ENCODE measurements at regions not wholly inside any gene's neighbourhood (a gene's known extent, or its start where the extent isn't known, plus 50 kb on each side); places are given as distances from the start of the nearest gene placed in this dataset.

DNA sequence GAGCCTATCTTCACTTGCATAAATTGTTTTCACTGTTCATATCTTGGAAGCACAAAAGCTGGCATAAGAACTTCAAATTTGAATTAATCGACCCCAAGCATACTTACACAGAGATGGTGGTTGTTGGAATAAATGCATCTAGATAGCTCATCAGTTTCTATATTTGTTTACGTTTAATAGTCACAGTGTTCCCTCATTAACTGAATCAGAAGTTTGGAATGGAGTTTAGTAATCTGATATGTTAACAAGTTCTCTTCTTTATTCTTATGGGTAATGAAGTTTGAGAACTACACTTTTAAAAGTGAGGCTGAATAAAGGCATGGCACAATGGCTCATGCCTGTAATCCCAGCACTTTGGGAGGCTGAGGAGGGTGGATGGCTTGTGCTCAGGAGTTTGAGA is 886.7 kb upstream of the PCDH20 start:
- no peak for DNase-seq (ENCODE audit: low spot score)

GRCh38 chr13:62299988-62300387 is 884.3 kb upstream of the PCDH20 start:
- DNase-seq (ENCODE audit: low spot score): no peak

DNA sequence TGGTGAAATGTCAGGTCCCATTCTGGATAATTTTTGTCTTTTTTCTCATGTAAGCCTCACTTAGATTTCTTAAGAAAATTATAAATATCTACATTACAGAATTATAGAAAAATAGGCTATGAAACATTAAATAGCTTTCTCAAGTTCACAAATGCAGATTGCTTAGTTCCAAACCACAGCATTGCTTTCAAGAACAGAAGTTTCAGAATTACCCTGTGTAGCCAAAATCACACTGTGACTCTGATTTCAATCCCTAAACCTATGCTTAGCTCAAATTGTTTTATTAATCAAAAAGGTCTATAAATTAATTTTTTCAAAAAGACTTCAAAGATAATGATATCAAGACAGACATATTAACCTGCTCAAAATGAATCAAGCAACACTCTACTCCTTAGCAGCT is 881.2 kb upstream of the PCDH20 start:
- no peak for DNase-seq (ENCODE audit: low spot score)

DNA sequence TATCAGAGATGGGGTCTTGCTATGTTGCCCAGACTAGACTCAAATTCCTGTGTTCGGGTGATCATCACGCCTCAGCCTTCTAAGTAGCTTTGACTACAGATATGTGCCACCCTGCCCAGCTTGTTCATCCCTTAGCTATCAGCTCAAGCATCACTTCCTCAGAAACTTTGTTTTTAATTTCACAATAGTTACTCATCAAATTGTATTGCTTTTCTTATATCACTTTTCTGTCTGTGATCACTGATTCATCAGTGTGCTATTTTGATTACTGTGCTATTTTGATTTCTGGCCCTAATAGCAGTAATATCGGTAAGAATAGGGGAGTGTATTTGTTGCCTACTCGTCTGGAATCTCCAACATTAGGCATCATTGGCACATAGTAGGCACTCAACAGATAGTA is 878.6 kb upstream of the PCDH20 start:
- DNase-seq (ENCODE audit: low spot score): no peak

DNA sequence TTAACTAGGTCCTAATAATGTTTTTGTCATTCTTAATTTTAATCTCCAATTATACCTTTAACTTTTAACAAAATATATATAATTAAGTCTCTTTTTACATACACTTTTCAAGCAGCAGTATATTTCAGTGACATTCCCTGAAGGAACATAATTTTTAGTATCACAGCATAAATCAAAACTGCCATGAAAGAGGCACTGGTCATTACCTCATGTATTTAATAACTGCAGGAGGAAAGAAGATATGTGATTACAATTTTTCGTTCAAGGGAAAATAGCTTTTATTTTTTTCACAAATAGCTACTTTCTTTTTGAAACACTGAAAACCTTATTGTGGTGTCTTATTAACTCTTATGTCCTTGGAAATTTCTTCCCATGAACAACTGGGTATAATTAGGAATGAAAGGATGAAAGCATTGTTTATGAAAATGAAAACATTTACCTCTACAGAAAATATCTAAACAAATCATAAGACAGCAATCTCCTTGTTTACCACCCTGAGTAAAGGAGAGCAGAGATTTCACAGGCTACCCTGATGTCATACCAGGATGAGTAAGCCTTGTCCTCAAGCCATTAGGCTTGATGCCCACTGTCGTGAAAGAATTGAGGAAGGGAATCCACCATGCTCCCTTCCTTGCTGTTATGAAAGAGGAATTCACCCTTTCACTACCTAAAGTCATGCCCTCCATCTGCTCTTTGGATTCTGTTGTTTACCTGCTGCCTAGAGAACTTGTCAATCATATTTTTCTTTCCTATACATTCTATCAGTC is 877.2 kb upstream of the PCDH20 start:
- DNase-seq (ENCODE audit: low spot score): no peak

GRCh38 chr13:62290542-62290941 is 874.9 kb upstream of the PCDH20 start:
- DNase-seq (ENCODE audit: low spot score): no peak

- DNase-seq (ENCODE audit: low spot score): no peak
Measured at GRCh38 chr13:62287764-62288163, 872.1 kb upstream of the PCDH20 start.

- no peak for DNase-seq (ENCODE audit: low spot score)
Measured at GRCh38 chr13:62280590-62280989, 864.9 kb upstream of the PCDH20 start.

- no peak for DNase-seq (ENCODE audit: low spot score)
Measured at GRCh38 chr13:62278271-62278670, 862.6 kb upstream of the PCDH20 start.

DNA sequence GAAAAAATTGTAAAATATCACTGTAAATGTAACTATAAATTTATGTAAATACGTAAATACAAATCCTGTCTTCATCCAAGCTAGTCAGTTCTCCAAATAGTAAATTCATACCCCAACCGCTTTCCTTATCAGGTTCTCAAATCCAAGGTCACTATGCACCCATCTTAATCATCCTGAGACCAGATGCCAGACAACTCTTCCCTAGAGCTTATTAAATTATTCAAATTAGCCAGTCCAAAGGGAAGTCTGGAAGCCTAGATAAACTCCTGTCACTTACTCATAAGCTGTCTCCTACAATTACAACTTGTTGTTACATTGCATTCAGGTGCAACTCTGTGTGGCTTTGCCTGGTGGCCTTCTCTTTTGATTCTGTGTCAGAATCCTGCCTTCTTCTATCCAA is 836.1 kb upstream of the PCDH20 start:
- no peak for DNase-seq (ENCODE audit: low spot score)

GRCh38 chr13:62250501-62251201 is 835.0 kb upstream of the PCDH20 start:
- DNase-seq (ENCODE audit: low spot score): peak; percentile 9

DNA sequence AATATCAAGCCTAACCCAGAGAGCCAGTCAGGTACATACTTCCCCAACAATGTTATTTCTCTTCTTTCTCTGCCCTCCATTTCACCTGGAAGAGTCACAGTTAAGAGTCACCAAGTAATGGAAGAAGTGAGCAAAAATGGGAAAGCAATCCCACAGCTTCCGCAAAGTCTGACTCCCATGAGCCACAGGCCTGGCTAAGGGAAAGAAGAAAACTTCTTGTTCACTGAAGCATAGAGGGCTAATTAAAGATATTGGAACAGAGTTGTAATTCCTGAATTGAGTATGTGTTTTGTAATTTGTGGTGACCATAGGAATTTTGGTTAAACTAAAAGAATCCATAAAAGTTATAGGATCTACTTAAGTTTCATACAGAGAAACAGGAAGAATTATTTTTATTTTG is 830.9 kb upstream of the PCDH20 start:
- no peak for DNase-seq (ENCODE audit: low spot score)

- no peak for DNase-seq (ENCODE audit: low spot score)
Measured at GRCh38 chr13:62243106-62243505, 827.5 kb upstream of the PCDH20 start.

DNA sequence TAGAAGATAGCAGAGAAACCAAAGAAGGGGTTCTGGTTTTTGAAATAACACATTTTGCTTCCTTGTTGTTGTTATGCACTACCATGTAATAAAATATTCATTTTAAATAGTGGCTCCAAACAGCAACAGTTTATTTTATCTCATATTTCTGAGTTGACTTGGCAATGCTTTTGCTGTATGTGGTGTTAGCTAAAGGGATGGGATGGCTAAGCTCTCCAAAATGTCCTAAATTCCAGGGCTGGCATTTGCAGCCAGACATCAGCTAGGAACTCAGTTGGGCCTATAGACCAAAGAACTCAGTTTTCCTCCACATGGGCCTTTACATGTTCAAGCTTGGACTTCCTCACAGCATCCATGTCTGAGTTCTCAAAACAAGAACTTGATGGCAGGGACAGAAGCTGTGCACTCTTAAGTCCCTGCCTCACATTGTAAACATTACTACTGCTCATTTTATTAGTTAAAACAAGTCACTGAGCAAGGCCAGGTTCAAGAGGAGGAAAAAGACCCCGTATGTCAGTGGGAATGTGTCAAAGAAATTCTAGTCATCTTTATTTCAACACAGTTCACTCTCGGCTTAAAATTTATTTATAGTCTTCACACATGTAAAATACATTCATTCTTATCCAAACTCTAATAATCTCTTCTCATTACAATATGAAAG is 819.3 kb upstream of the PCDH20 start:
- DNase-seq (ENCODE audit: low spot score): no peak

GRCh38 chr13:62210951-62211350 is 795.3 kb upstream of the PCDH20 start:
- DNase-seq (ENCODE audit: low spot score): no peak

- no peak for DNase-seq (ENCODE audit: low spot score)
Measured at GRCh38 chr13:62209529-62209928, 793.9 kb upstream of the PCDH20 start.

DNA sequence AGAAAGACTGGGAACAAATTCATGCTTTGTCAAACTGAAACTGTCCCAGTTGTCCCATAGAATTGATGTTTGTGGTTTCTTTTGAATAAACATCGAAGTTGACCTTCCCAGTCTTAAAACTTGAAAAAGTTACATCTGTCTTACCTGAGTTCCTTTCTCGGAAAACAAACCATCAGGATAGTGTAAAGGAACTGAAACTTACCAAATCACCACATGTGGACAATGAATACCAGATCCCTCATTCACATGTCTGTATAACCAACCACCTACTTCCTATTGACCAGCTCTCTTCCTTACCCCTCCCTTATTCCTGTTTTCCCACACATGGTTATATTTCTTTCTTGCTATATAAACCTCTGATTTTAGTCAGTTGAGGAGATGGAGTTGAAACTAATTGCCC is 791.7 kb upstream of the PCDH20 start:
- DNase-seq (ENCODE audit: low spot score): no peak

- DNase-seq (ENCODE audit: low spot score): no peak
Measured at GRCh38 chr13:62206165-62206564, 790.5 kb upstream of the PCDH20 start.

DNA sequence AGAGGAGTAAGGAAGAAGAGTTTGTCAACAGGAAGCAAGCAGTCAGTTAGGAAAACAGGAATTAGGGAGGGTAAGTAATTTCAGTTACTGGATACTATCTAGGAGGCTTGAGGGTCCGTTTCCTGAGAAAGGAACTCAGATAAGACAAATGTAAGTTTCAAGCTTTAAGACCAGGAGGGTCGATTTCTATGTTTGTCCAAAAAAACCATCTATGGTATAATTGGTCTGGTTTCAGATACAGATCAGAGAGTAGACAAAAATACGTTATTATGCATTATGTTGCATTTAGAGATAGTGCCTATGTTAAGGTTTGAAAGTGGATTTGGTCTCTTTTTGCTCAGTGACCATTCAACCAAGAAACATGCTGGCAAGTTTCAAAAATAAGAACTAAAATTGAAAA is 789.6 kb upstream of the PCDH20 start:
- DNase-seq (ENCODE audit: low spot score): no peak

- no peak for DNase-seq (ENCODE audit: low spot score)
Measured at GRCh38 chr13:62194371-62194770, 778.7 kb upstream of the PCDH20 start.

- no peak for DNase-seq (ENCODE audit: low spot score)
Measured at GRCh38 chr13:62193919-62194318, 778.3 kb upstream of the PCDH20 start.

- no peak for DNase-seq (ENCODE audit: low spot score)
Measured at GRCh38 chr13:62185631-62186255, 770.1 kb upstream of the PCDH20 start.

DNA sequence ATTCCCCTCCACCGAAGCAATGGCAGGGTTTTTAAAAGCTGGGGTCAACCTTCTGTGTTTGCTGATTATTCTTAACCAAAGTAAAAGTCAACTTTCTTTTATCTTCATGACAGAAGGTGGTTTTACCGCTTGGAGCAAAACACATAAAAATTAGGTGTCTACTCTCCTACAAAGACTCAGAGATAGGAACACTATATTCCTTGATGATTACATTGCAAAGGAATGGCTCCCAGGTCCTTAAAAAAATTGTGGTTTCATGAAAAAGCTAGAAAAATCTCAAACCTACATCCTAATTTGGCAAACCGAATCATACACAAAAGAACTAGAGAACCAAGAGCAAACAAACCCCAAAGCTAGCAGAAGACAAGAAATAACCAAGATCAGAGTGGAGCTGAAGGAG is 760.4 kb upstream of the PCDH20 start:
- no peak for DNase-seq (ENCODE audit: low spot score)

All from SW480 (cell line).